ENCODE measurements at regions not wholly inside any gene's neighbourhood (a gene's known extent, or its start where the extent isn't known, plus 50 kb on each side); places are given as distances from the start of the nearest gene placed in this dataset.

DNA sequence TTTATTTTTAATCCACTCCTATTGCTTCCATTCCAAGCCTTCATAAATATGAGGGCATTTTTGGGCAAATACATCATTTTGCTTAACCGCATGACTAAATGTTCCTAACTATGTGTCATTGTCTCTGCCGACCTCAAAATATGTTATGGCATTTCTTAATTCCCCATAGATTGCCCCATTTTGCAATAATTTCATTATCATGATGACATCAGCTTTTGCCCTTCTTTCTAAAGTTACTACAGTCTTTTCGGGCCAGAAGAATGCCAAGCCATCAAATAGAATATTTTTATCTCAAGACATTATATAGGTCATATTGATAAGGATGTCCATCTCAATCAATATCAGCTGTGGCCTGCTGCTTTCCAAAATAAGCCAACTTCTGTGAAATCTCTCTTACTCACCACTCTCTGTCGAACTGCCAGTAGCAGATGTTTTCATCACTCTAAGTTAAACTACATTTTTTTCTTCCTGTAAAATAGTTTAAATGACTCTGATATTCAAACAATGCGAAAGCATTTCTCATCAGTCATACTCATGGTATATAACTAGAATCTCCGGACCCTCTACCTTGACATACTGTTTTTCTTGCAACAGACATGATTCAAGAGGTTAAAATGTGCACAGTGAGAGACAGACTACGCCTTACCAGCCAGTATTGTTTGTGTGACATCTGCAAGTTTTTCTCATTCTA, 1254.6 kb upstream of the CELF2 start:
- no peak for DNase-seq (ENCODE audit: low spot score)

DNA sequence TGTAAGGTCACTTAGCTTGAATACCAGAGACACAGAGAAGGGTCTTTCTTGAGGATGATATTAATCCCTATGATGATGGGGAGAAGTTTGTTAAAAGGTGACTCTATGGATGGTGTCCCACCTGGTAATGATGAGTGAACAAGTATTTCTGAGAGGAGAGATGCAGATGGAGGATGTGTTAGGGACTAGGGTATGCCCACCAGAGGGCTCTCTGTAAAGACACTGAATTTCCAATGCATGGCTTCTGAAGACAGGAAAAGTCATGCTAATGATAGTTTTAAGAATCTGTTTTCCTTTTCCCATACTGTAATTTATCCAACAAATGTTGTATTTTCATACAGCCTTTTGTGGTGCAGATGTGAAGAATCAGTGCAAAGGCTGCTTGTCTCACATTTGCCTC, 1250.9 kb upstream of the CELF2 start:
- DNase-seq (ENCODE audit: low spot score), result no peak

DNA sequence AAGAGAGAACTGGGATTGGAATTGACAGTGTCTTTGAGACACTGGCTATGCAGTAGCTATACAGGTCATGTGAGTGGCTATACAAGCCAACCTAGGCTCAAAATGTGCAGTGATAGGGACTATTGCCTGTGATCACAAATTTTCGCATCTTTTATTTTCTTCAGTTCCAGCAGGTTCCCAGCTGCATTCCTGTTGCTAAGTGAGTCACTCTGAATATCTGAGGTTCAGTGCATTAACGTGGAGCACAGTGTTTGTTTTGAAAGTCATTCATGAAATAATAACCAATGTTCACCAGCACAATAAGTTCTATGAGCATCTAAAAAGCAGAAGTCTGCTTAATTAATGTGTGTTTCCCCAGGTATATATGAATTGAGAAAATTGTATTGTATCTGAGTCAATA, 1236.0 kb upstream of the CELF2 start:
- no peak for DNase-seq (ENCODE audit: low spot score)

DNA sequence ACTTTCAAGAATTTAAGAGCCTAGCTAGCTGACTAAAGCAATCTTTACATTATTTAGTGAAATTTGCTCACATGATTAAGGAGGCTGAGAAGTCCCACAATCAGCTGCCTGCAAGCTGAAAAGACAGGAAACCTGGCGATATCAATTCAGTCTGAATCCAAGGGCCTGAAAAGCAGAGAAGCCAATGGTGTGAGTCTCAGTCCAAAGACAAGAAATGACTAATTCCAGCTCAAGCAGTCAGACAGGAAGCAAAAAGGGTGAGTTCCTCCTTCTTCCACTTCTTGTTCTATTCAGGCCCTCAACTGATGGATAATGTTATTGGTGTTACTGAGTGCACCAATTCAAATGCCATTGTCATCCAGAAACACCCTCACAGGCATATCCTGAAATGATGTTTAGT, 1231.6 kb upstream of the CELF2 start:
- no peak for DNase-seq (ENCODE audit: low spot score)

DNA sequence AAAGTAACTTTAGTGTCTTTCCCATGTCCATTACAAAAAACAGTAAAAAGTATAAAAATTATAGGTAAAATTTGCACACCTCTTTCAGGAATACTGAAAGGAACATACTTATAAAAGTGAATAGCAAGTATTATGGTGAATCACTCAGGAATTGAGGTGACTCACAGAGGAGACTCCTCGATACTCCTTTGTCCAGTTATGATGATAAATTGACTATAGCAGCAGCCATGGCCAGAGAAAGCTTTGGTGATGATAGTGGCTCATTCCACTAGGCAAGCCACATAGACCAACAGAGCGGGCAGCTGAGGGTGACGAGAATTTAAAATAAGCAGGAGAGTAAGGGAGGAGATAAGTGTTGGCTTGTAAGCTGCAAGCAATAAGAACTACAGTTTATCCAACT, 1231.1 kb upstream of the CELF2 start:
- no peak for DNase-seq (ENCODE audit: low spot score)

DNA sequence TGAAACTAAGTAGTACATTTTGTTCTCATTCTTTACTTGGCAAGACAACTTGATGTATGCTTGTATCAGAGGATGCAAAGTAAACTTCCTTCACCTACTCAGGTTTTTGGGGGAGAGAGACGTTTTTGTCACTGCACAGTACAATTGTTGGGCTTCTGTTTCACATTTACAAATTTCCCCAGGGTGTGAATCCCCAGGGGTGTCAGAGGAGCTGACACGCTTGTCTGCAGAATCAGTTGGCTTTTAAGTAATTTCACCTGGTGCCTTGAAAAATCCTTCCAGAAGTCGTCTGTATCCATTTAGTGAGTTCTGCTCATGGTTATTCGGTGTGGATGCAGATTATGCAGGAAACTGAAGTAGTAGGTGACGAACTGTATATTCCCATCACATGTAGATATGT, 1227.7 kb upstream of the CELF2 start:
- DNase-seq (ENCODE audit: low spot score), result no peak

DNA sequence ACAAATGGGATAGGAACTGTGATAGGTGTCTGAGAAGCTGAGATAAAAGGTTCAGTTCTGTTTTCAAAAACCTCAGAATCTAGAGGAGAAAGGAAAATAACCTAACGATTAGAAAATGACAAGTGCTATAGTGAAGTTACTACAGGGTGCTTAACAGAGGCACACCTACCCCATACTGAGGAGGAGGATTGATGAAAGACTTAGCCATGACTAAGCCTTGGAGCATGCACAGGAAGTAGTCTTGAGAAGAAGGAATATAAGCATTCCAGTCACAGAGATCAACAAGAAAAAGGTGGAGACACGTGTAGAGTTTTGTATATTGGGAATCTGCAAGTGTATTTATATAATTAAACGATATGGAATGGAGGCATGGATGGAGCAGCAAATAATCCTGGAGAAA, 1225.5 kb upstream of the CELF2 start:
- DNase-seq (ENCODE audit: low spot score), result no peak

DNA sequence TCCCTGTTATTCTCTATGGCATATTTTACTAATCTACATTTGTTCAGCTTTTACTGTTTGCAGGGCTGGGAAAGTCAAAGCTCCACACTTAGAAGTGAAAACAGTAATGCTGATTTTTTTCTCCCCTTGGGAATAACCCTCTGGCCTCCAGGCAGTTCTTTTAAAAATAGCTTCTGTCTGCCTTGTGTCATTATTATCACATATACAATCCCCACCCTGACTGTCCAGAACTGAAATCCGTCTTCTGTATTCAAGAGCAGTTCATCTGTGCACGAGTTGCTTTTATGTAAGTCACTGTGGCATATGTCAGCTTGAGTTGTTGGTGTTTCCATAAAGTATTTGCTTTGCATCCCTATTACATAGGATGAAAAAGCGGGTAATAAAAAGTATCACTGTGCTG, 1221.1 kb upstream of the CELF2 start:
- no peak for DNase-seq (ENCODE audit: low spot score)

DNA sequence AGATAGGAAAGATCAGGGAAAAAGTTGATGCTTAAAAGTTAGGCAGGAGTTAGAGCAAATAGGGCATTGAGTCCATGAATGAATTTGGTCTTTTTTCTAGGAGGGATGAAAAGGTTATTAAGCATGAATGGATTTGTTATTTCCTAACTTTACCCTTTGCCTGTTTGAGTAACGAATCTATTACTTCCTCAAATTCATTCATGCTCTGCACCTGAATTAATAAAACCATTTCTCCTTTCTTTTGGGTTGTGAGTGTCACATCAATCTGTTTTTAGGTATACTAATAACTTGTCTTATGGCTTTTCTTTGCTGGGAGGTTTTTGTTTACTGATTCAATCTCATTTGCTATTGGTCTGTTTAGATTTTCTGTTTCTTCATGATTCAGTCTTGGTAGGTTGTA, 1217.7 kb upstream of the CELF2 start:
- DNase-seq (ENCODE audit: low spot score), result no peak

DNA sequence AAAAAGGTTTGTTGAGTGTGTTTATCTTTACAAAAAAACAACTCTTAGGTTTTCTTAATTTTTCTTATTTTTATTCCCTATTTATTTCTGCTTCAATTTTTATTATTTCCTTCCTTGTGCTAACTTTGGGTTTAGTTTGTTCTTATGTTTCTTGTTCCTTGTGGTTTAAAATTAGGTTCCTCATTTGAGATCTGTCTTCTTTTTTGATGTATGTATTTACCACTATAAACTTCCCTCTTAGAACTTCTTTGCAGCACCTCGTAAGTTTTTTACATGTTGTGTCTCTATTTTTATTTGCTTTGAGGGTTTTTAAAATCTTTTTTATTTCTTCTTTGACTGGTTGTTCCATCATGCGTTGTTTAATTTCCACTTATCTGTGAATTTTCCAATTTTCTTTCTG, 1217.1 kb upstream of the CELF2 start:
- DNase-seq (ENCODE audit: low spot score), result no peak

DNA sequence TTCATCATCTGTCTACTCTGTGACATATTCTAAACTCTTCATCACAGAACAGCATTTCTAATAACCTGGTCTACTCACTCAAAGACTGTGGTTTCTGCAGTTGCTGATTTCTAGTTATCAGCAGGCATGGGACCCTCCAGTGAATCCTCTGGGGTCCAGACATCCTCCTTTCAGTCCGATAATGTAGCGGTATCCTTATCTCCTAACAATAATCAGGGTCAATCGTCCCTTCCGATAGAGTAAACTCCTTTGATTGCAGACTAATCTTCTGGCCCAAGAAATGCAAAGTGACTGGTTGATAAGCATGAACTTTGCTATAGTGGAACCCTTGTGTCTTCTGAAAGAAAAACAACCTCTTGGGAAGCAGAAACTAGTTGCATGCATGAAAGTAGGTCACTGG, 1209.8 kb upstream of the CELF2 start:
- no peak for DNase-seq (ENCODE audit: low spot score)

DNA sequence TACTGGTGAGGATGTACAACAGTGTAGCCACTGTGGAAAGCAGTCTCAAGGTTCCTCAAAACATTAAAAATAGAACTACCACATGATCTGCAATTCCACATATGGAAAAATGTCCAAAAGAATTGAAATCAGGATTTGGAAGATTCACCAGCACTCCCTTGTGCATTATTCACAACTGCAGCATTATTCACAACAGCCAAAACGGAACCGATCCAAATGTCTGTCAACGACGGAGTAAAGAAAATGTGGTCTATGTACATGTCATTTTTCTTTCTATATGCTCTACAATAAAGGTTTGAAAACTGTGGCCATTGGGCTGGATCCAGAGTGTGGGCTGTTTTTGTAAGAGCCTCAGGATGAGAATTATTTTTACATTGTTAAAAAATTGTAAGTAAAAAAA, 1206.1 kb upstream of the CELF2 start:
- DNase-seq (ENCODE audit: low spot score), result no peak

DNA sequence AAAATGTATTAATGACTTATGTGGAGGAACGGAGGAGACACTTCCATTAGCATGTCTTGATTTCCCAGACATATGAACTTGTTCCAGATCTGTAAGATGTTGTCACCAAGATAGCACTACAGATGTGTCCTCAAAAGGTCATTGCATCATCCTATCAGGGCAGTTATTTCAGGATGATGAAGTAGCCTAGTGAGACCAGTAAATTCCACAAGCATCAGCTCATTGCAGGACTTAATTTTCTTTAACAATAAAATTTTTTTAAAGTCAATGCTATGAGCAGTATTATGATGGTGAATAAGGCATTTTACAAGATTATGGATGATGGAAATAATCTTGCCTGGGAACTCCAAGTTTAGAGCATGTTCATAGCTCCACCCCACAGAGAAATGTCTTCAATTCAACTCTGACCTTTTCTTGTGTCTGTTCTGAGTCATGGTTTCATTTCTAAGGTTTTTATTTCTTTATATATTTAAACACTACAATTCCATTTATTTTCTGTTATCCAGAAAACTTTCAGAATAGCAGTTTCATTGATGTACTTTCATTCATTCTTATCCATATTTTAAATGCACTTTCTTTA, 1203.3 kb upstream of the CELF2 start:
- no peak for DNase-seq (ENCODE audit: low spot score)

DNA sequence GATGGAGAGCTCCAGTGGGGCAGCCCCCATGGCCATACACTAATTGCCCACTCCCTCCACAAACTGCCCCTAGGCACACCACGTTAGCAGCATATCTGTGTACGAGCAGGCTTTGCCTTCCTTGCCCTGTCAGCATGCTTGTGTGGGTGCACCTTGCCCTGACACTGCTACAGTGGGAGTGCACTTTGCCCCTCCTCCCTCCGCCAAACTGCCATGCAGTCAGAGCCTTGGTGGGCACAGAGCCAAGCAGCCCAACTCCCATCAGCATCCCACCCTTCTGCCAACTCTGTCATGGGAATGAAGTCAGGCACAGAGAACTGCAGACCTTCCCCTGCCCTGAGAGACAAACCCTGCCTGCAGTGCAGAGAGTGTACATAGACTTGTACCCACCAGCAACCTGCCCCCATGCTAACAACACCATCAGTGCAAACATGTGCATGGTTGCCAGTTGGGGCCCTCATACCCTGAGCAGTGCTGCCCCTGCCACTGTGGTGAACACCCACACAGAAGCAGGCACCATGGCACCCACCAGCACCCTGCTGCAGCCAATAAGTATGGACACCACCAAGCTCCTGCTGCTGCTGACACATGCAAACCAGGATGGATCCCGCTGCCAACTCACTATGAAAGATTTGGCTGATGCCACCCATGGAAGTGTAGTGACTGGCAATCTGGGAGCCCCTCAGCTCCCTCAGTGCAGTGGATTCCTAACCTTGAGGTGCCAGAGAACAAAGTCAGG, 1197.7 kb upstream of the CELF2 start:
- DNase-seq (ENCODE audit: low spot score), result no peak

DNA sequence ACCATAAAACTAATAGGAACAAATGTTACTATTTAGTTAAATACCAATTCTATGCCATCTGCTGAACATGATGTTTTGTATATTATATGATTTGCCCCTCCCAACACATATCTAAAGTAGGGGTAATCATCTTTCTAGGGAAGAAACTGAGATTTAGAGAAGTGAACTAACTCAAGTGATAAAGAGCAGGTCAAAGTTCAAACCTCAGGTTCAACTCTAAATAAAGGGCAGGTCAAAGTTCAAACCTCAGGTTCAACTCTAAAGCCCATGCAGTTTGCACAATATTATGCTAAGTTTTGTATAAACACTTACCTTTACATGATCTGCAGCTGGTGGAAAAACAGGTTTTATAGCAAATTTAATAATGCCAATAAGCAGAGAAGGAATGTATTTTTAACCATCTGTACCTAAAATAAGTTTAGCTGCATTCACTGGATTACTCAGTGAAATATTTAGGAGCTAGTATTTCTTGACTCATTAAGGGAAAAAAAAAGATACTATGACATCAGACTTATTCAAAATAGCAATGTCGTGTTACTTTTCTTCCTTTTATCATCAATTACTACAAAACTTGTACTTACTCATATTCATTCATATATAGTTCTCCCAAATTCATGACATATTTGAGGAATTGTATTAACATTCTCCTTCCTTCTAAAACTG, 1194.3 kb upstream of the CELF2 start:
- no peak for DNase-seq (ENCODE audit: low spot score)

DNA sequence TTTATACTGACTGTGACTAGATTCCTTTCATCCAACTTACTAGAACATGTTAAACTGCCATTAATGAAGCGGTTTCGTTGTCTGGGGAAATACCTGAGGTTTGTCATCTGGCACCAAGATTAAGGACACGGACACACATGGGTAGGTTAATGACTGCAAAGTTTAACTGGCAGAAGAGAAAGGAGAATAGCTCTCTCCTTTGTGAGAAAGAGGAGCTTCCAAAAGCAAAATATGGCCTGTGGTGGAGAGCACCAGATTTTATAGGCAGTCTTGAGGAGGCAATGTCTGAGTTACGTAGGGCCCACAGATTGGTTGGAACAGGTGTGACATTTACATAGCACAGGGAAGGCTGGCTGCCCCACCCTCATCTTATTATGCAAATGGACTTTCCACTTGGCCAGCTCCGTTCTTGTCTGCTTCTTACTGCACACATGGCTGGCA, 1193.0 kb upstream of the CELF2 start:
- DNase-seq (ENCODE audit: low spot score), result no peak

DNA sequence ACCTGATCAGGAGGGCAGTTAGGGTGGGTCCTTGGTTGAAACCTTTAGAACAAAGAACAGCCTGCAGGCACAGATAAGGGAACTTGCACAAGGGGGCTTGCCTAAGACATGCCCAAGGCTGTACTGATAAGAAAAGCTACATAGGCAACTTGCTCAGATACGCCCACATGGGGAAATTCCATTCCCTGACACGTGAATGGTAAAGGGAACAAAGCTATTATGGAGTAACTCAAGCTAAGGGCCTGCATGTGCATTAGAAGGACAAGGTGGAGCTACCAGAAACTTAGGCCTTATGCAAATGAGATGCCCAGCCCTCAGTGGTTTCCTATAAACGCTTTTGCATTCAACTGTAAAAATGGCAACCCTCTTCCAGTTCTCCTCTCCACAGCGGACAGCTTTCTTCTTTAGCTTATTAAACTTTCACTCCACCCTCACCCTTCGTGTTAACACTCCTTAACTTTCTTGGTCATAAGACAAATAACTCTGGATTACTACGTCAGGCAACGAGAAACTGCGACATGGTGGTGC, 1192.1 kb upstream of the CELF2 start:
- peak; percentile 19 for DNase-seq (ENCODE audit: low spot score)

DNA sequence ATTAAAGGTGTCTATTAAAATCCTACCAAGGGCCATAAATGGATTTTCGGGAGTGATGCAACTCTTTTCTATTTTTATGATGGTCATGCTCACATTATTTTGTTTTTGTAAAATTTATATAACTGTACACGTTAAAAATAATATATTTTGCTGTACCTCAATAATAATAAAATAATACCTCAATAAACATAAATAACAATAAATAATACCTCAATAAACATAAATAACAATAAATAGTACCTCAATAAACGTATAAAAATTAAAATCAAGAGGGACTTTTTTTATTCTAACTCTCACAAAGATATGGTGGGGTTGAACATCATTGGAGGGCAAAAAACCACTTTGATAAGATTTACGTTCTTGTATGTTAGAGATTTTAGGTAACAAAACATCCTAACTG, 1189.6 kb upstream of the CELF2 start:
- DNase-seq (ENCODE audit: low spot score), result no peak

DNA sequence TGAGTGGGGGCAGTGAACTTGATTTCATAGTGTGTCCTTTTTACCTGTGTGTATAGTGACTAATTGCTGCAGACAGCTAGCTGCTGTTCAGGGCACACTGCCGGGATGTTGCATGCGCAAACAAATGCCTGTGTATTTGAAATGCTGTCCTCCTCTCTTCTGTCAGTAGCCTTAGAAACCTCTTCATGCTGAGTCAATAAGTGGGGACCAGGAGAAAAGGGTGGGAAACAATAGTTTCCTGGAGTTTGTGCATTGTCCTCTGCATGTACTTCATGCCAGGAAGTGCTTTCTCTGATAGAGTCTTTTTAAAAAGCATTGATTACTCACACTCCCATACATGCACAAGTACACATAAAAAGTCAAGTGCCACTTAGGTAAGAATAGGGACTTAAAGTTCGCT, 1183.7 kb upstream of the CELF2 start:
- no peak for DNase-seq (ENCODE audit: low spot score)

DNA sequence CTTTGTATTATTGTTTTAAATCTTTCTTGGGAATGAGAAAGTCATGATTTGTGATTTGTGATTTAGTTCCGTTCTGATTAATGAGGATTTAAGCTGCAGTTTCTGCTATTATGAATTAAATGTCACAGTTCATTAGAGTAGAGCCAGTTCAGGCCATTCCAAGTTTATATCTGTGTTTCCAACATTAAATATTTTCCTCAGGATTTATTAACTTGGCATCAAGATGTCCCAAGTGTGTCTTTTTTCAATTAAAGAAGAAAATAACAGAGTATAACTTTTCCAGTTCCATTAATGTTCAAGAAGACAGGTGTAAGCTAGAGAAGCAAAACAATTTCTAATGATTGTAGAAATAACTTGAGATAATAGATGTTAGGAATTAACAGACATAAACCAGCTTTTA, 1183.2 kb upstream of the CELF2 start:
- DNase-seq (ENCODE audit: low spot score), result no peak

DNA sequence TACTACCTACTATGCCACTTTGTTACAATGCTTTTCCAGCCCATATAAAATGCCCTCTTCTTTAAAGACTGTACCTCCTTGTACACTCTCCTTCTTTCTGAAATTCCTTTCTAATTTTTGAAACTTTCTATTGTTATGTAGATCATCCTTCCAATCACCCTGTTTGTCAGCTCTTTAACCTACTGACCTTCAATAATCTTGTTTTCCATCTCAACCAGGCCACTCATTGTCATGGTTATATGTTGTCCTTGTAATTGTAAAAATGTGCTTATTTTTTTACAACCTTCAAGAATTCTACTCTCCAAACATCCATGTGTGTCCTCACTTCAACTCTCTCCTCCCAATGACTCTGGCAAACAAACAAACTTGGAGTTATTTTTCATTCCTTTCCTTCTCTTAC, 1172.6 kb upstream of the CELF2 start:
- DNase-seq (ENCODE audit: low spot score), result no peak

DNA sequence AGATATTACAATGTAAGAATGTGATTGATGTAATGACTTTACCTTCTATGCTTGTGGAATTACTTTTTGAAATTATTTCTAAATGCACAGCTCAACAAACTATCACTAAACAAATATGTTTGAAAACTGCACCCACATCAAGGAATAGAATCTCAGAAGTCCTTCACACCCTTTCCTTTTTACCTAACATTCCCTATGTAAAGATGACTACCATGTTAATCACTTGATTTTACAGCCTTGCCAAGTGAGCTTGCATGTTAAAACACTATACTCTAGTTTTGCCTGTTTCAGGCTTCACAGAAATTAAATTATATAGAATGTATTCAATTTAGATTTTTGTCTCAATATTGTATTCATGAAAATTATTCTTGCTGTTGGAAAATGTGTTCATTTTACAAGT, 1169.4 kb upstream of the CELF2 start:
- no peak for DNase-seq (ENCODE audit: low spot score)

DNA sequence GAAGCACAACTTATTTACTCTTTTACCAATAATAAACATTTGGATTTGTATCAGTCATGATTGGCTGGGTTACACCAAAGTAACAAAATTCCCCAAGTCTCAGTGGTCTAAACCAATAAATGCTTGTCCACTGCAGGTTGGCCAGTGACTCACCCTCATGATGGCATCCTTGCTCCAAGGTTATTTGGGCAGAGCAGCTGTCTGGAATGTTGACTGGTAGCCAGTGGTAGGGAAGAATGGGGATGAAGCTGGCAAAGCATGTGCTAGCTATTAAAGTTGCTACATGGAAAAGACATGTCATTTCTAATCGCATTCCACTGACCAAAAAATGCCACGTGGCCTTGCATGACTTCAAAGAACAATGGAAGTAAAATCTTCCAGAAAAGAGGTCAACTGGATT, 1168.7 kb upstream of the CELF2 start:
- DNase-seq (ENCODE audit: low spot score), result no peak
